Kidney tubule cell (primary cell): ENCODE measurements at regions not wholly inside any gene's neighbourhood (a gene's known extent, or its start where the extent isn't known, plus 50 kb on each side); places are given as distances from the start of the nearest gene placed in this dataset.

Source experiments
- DNase-seq: peaks from one replicate; pipeline ENCODE4 v3.0.0-alpha.2; 2018; ENCODE audit warnings: low spot score

DNA sequence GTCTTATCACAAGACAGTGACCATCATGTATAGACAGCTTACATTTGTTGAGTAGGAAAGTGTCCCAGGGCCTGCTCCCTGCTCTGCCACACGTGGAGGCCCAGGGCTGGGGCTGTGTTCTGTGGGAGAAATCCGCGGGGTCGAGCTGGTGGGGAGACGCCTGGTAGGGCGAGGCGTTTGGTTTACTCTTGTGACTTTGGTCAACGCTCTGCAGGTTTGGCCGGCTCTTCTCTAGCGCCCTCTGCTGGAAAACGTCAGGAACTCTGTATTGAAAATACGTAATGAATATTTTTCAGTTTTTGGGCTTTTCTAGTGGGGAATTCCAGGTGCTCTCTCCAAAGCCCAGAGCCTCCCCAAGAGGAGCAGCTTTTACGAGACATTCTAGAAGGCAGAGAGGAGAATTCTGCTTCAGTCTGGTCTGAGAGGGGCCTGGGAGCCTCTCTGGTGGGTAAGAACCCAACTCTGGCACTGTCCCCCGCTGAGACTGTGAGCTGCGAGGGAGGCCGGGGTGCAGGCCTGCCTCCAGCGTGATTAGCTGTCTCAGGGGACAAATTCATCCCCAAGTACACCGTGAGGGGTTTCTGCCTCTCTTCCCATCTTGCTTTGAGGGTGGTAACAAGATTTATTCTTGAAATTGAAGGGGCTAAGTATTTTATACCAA, 112.6 kb upstream of the RALGAPA2 start:
- DNase-seq: peak; percentile 44

DNA sequence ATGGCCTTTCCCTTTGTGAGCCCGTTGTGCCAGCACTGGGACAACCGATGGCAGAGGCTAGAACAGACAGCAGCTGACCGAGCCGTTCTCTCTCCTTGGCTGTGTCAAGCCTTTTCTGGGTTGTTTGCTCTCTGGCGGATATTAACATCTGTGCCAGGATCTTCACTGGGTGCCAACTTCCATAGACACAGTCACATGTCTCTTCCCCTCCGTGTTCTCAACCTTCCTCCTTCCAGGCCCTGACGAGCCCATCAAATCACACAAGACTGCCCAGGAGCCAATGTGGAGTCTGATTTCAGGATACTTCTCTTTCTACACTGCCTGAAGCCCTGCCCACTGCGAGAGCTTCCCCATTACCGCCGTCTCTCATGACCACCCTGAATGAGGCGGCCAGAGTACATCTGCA, 111.0 kb upstream of the RALGAPA2 start:
- no peak for DNase-seq

DNA sequence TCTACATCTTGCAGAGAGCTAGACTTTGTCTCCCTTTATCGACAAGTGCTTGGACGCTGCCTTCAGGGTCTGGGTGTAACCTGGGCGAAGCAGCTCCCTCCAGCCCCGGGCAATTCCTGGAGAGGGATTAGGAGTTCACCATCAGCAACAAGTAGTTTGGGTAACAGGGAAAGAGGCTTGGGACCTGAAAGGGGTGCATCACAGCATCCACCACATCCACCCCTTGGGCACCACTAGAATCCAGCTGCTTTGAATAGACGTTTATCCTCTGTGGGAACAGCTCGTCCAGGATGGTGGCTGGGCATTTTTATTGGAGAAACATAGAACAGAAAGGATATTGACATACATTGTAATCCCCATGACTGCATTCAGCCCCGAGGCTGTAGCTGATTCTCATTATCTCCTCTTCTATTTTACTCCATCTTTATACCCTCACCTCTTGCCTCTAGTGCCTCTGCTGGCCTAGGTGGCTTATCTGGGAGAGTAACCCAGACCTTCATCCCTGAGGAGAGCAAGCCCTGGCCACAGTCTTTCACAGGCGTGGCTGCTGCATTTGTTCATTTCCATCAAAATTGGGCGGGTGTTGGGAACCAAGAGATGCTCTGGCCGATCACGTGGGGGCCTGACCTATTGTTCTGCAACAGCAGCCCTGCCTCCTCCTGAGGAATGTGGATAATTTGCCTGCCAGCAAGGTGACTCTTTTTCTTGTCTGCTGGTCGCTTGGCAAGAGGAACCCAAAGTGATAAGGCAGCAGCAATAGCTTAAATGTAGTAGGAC, 109.2 kb upstream of the RALGAPA2 start:
- DNase-seq: no peak

DNA sequence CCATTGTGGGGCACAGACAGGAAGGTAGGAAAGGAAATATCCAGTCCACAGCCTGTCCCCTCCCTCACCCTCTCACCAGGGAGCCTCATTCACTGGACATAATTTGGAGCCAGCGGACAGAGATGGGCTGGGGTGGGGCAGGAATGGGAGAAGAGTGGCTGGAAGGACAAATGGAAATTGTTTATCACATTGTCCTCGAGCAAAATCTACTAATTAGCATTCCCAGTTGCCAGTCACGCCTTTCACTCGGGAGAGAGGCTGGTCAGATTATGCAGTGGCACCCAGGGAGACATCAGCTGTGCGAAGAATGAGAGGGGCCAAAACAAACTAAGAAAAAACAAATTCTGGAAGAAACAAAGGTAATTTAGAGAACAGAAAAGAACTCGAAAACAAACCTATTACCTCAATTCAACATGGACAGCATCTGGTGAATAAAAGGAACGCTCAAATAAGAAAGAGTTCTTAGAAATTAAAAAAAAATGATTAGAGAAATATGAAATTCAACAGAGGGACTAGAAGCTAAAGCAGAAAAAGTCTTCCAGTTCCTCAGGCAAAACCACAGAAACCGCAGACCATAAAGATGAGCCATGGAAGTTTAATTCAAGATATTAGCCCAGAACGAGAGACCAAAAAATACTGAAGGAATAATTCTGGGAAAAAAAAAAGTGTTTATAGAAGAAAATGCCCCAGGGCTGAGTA, 108.5 kb upstream of the RALGAPA2 start:
- DNase-seq: no peak

DNA sequence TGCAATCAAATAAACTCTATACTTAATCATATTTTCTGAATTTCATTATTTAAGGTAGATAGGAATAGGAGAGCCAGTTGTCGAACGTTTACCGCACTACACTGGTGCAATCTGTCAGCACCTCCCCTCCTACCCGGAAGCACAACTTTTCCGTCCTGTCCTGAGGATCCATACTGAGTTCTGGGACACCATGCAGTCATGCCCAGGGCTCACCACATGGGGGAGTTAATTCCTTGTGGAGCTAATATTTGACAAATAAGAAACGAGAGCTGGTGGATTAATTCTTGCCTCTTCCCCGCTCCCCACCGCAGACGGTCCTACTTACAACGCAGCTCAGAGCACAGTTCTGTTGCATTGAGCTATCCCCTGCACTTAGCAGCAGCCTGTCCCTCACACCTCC, 107.7 kb upstream of the RALGAPA2 start:
- DNase-seq: peak; percentile 46

DNA sequence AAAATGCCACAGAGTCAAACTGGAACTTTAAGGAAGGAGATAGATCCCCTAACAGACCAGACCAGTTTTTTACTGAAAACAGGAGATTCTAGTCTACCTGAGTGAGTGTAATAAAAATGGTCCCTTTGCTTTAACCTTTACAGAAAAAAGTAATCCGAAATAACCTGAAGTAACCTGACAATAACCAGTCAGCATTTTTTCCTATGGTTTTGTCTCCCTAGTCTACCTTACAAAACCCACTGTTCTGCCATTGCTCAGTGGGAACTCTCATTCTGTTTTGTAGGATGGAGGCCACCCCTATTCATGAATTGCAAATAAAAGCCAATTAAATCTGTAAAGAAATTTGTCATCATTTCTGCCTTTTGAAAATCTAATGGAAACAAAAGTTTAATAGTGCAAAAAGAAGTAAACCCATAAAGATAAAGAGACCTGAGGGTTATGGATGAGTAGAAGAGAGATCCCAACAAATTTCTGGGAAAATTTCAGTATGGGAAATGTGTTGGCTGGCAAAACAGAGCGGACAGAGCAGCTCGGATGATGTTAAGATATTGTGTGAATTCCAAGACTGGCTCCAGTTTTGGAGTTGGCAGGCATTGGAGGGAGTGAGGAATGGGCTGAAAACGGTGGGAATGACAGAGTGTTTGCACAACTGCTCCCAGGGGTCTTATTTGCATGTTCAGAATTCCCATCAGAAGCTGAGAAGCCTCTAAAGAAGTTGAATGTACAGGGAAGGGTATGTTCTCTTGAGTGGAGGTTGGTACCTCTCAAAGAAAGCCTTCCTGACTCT, 104.7 kb upstream of the RALGAPA2 start:
- no peak for DNase-seq

DNA sequence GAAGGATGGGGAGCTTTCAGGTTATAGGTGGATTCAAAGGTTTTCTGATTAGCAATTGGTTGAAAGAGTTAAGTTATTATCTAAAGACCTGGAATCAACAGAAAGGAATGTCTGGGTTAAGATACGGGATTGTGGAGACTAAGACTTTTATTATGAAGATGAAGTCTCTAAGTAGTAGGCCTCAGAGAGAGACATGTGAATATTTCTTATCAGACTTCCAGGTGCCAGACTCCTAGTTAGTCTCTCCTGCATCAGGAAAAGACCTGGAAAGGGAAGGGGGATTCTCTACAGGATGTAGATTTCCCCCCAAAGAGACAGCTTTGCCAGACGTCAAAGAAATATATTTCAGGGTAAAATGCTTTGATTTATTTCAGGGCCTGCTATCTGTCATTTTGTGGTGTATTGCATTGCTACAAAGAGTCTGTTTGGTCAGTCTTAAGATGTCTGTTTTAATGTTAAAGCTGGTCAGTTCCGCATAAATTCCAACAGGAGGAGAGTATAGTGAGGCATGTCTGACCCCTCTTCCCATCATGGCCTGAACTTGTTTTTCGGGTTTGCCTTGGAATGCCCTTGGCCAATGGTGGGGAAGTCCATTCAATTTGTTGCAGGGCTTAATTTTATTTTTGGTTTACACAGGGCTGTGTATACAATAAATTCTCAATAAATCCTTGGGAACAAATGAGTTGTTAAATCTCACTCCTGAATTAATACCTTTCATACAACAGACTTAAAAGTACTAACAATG, 103.4 kb upstream of the RALGAPA2 start:
- DNase-seq: no peak

DNA sequence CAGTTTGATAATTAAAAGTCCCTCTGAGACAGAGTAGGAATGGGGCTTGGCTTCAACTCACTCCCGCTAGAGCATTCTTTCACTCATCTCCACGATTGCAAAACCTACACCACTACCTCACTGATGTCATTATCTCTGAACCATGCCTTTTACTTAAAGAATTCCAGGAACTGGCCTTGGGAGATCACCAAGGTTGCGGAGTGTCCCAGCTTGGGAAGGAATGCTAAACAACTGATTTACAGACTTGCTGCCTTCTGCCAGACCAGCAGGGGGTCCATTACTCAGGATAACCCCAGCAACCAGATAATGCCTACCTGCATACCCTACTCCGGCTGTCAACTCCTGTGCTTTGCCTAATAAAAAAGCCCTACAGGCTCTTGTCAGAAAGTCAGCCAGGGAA, 102.2 kb upstream of the RALGAPA2 start:
- DNase-seq: peak; percentile 76

DNA sequence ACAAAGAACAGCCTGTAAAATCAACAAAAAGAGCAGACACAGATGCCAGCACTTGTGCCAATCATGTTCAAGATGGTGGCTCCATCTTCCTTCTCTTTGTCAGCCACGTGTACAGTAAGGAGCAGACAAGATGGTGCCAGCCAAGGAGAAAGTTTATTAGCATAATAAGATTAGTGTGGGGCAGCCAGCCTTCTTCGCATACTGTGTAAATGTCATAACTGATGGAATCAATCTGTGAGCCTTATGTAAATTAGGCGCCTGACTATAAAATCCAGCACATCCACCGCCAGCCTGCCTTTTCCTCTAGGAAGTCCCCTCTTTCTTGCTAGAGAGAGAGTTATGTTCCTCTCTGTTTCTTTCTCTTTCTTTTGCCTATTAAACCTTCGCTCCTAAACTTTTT, 99.7 kb upstream of the RALGAPA2 start:
- no peak for DNase-seq

DNA sequence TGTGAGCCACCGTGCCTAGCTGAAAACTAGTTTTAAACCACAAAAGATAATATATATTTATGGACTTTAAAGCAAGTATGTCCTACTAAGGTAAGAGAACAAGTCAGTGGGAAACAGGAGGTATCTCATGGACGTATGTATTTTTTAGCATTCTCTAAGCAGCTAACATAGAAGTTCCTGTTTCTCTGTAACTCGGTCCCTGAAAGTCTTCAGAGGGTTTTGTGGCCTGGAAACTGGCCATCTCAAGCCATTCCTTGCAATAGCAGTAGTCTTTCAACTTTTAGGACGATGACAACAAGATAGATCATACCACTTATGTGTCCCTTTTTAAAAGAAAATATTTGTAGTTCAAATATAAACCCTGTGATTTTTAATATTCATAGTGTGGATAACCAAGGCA, 95.6 kb upstream of the RALGAPA2 start:
- DNase-seq: no peak

DNA sequence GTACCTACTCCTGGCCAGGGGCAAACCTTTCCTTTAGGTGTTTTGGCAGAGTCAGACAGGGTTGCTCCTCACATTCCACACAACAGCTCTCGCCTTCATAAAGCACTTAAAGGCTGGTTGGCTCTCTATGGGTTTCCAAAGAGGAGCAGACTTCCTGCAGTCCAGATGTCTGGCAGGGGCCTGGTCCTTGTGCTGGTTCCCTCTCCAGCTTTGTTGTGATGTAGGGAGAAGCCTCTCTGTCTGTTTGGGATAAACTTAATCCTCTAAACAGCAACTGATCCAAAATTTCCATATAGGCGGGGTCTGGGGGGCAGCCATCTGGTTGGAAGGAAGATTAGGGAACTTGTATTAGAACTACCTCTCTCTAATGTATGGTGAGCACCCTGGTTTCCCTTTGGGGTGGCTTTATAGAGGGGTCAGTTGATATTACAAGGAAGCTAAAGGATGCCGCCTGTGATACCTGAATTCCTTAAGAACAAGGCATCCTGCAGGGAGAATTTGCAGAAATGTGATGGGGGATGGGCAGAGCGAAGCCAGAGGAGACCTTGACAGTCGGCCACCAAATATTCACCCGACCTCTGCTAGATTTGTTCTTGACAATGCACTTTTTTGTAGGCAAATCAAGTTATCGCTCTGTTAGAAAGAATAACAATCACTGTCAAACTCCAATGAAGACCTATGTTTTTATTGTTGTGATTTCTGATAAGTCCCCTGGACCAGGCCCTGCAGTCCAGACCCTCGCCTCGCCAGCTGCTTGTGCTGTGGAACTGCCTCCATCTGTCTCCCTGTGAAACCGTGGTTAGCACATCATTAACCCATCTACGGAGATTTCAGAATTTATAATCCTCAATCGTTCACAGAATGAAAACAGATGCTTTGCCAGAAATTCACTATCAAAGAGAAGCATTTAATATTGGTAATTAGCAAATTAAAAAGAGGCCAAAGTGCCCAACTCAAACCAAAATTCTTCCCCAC, 94.0 kb upstream of the RALGAPA2 start:
- DNase-seq: no peak

DNA sequence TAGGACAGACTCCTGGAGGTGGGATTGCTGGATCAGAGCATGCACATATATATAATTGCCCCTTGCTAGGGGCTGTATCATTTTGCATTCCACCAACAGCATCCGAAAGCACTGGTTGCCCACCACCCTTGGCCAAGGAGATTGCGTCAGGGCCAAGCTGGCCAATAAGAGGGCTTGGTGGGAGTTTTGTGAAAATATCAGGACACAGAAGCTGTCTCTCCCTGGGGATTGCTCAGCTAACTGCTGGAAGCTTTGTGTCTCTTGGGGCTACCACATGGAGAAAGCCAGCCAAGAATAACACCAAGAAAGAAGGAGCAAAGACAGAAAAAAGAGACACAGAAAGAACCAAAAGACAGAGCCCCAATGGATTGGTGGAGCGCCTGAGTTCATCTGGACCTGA, 90.6 kb upstream of the RALGAPA2 start:
- no peak for DNase-seq

DNA sequence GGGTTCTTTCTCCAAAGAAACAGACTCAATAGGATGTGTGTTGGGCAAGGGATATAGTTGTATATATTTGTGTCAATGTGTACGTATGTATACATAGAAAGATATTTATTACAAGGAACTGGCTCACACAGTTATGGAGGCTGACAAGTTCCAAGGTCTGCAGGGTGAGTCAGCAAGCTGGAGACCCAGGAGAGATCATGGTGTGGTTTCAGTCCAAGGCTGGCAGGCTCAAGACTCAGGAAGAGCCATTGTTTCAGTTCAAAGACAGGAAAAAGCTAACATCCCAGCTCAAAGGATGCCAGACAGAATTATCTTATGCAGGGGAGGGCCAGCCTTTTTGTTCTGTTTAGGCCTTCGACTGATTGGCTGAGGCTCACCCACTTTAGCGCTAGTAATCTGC, 89.9 kb upstream of the RALGAPA2 start:
- no peak for DNase-seq

DNA sequence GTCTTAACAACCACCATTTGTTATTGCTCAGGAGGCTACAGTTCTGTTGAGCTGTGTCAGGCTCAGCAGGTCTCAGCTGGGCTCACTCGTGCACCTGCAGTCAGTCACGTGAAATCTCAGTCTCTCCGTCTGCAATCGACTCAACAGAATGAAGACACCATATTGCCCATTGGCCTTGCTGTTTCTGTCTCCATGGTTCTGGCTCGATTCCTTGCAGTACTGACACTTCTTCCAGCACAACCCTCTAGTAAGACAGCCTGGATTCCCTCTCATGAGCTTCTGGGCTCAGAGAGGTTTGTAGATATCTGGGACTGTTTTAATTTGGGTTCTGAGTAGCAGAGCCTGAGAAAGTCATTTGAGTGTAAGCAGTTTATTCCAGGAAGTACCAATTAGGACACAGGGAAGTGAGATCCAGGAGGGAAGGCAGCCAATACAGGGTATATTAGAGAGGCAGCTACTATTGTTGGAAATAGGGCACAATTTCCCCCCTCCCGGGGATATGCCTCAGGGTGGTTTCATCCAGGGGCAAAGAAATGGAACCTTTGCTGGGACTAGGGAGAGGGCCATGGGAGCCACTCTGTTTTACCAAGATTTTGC, 87.4 kb upstream of the RALGAPA2 start:
- DNase-seq: no peak

DNA sequence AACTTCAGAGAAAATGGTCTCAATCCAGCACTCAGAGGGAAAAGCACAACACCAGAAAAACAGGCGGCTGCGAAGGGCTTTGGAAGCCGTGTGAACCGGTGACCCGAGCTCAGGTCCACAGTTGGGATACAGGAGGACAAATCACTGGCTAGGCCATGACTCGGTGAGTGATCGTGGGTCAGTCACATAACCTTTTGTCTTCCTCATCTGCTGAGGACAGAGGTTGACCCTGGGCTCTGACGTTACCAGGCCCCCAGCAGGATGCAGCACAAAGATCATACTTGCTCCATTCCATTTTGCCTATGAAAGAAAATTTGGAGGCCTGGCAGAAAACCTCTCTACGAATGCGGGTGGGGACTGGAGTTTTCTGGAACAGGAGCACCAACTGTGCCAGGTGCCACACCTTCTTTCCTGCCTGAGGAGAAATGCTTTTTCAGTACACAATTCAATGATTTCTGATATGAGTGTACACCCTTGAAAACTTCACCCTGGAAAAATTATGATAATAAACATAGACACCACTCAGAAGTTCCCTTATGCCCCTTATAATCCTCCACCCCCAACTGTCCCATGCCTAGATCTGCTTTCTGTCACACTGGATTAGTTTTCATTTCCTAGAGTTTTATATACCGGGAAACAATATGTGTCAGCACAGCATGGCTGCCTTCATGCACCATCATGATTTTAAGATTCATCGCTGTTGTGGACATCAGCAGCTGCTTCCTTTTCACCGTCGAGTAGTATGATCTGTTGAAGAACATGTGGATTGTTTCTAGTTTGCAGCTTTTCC, 85.3 kb upstream of the RALGAPA2 start:
- no peak for DNase-seq

DNA sequence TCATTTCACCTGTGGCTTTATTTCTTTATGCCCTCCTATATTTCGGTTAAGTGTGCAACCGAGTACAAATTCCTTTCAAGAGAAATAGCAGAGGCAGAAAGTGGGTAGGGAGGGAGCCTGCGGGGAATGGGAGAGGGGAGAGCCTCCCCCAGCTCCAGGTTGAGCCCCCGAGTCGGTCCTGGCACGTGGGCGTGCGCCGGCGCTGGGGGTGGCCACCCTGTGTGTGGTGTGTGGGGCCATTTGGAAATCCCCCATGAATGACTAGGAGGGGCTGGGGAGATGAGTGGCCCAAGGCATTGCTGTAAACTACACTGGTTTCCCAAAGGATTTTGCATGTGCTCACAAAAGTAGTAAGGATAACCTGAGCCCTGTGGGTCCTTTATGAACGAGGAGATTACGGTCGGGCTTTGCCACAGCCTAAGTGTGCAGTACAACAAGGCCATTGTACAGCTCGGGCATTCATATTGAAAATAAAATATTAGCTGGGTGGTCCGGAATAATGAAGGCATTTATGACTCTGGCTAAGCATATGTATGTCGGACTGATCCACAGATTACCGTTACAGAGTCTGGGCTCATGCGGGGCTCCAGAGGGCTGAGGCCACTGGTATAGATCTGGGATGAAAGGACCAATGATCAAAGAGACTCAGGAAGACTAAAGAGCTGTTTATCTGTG, 84.5 kb upstream of the RALGAPA2 start:
- no peak for DNase-seq

DNA sequence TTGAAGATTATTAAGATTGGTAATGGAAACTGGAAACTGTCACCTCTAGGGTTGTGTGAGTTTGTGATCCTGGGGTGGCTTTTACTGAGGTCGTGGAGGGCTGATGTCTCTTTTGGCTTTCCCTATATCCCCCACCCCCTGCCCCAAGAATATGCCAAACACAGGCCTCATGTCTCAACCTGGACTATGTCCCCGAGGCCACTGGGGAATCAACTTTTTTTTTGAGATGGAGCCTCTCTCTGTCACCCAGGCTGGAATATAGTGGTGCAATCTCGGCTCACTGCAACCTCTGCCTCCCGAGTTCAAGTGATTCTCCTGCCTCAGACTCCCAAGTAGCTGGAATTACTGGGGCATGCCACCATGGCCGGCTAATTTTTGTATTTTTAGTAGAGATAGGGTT, 83.3 kb upstream of the RALGAPA2 start:
- no peak for DNase-seq

DNA sequence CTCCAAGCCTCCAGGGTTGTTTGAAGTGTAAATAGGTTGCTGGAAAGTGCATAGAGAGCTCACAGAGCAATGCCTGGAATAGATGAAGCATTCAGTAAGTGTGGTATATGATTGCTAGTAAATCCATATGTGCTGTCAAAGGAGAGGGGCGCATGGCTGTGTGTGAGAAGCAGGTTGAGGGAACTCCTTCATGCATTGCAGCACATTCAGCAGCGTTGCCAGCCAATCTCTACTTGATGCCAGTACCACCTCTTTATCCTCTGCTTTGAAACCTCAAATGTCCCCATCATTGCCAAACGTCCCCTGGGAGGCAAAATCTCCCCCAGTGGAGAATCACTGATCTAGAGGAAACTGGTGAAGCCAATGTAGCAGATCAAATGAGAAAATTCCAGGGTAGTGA, 82.7 kb upstream of the RALGAPA2 start:
- DNase-seq: no peak

DNA sequence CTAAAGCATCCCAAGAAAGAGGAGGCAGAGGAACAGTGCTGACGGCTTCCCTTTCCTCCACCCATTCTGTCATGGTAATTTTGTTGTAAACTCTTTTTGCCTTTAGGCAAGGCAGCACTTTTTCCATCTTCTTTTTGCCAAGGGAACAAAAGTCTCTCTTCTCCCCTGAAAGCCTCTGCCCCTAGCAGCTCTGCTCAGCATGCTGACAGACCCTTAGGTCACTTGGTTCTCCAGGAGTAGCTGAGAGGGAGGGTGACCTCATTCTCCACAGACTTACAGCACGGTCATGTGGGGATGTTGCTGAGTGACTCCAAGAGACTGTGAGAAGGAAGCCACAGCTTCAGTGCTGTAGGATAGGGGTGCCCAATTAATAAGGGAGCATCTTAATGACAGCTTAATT, 81.1 kb upstream of the RALGAPA2 start:
- no peak for DNase-seq
